Mesenchymal stem cell (in vitro differentiated cells and primary cell): ENCODE measurements at regions not wholly inside any gene's neighbourhood (a gene's known extent, or its start where the extent isn't known, plus 50 kb on each side); places are given as distances from the start of the nearest gene placed in this dataset.

Experiments
- DNase-seq: peaks from one replicate; pipeline ENCODE4 v3.0.0-alpha.2; 2013
- H2AFZ ChIP-seq: one replicate; pipeline ENCODE4 v1.6.1; 2013; ENCODE audit warnings: low read depth, mild to moderate bottlenecking, control low read depth, inconsistent platforms, low read length, moderate library complexity
- H2AK5ac ChIP-seq: 2 replicates; pipeline ENCODE4 v1.6.1; 2013; ENCODE audit warnings: low read length, moderate library complexity, mild to moderate bottlenecking, inconsistent platforms; ENCODE audit not compliant: severe bottlenecking
- H2BK120ac ChIP-seq: one replicate; pipeline ENCODE4 v1.6.1; 2013; ENCODE audit warnings: low read depth, mild to moderate bottlenecking, inconsistent platforms, low read length, moderate library complexity
- H2BK12ac ChIP-seq, 2 experiments: one replicate each; pipeline ENCODE4 v1.6.1; 2013; ENCODE audit warnings: inconsistent platforms in 2 of 2, low read length in 2 of 2, mild to moderate bottlenecking in 2 of 2, moderate library complexity in 2 of 2, control low read depth in 1 of 2
- H2BK15ac ChIP-seq: one replicate; pipeline ENCODE4 v1.6.1; 2013; ENCODE audit warnings: mild to moderate bottlenecking, low read depth, inconsistent platforms; ENCODE audit not compliant: poor library complexity, severe bottlenecking
- H2BK5ac ChIP-seq: 2 replicates; pipeline ENCODE4 v1.6.1; 2013; ENCODE audit warnings: low read depth, mild to moderate bottlenecking, low read length, control low read depth, inconsistent platforms; ENCODE audit not compliant: poor library complexity, severe bottlenecking
- H3K14ac ChIP-seq, 2 experiments: one replicate each; pipeline ENCODE4 v1.6.1; 2013; ENCODE audit warnings: inconsistent platforms in 2 of 2, low read length in 2 of 2, control low read depth in 1 of 2, mild to moderate bottlenecking in 1 of 2, moderate library complexity in 1 of 2
- H3K18ac ChIP-seq, 2 experiments: one replicate each; pipeline ENCODE4 v1.6.1; 2013; ENCODE audit warnings: inconsistent platforms in 2 of 2, low read length in 2 of 2, control low read depth in 1 of 2, low read depth in 1 of 2, mild to moderate bottlenecking in 1 of 2
- H3K23ac ChIP-seq, 2 experiments: one replicate each; pipeline ENCODE4 v1.6.1; 2013; ENCODE audit warnings: inconsistent platforms in 2 of 2, low read length in 2 of 2, mild to moderate bottlenecking in 2 of 2, moderate library complexity in 2 of 2, control low read depth in 1 of 2
- H3K27ac ChIP-seq: 2 replicates; pipeline ENCODE4 v1.5.1; 2013; ENCODE audit warnings: mild to moderate bottlenecking, moderate library complexity, low read length, control low read depth, inconsistent platforms; ENCODE audit not compliant: poor library complexity, severe bottlenecking
- H3K27me3 ChIP-seq, 2 experiments: 2 replicates each; pipeline versions ENCODE4 v1.6.1 to v1.7.0; 2013; ENCODE audit warnings: low read length in 2 of 2, mild to moderate bottlenecking in 2 of 2, moderate library complexity in 2 of 2, control low read depth in 1 of 2, inconsistent platforms in 1 of 2; ENCODE audit not compliant: control insufficient read depth in 1 of 2, insufficient read depth in 1 of 2
- H3K36me3 ChIP-seq, 2 experiments: 2 replicates each; pipeline versions ENCODE4 v1.6.1 to v1.7.0; 2013; ENCODE audit warnings: low read length in 2 of 2, control low read depth in 1 of 2, inconsistent platforms in 1 of 2, low read depth in 1 of 2, mild to moderate bottlenecking in 1 of 2; ENCODE audit not compliant: insufficient read depth in 2 of 2, control insufficient read depth in 1 of 2
- H3K4ac ChIP-seq, 2 experiments: one replicate each; pipeline ENCODE4 v1.6.1; 2013; ENCODE audit warnings: inconsistent platforms in 2 of 2, low read length in 2 of 2, mild to moderate bottlenecking in 2 of 2, moderate library complexity in 2 of 2, control low read depth in 1 of 2, low read depth in 1 of 2
- H3K4me1 ChIP-seq: 2 replicates; pipeline ENCODE4 v1.6.1; 2013; ENCODE audit warnings: low read depth, low read length, control low read depth; ENCODE audit not compliant: control insufficient read depth, insufficient read depth
- H3K4me2 ChIP-seq: 2 replicates; pipeline ENCODE4 v1.6.1; 2013; ENCODE audit warnings: low read length, mild to moderate bottlenecking, inconsistent platforms; ENCODE audit not compliant: poor library complexity, severe bottlenecking
- H3K4me3 ChIP-seq, 2 experiments: 2 replicates each; pipeline versions ENCODE4 v1.5.1 to v1.7.0; 2013; ENCODE audit warnings: low read length in 2 of 2, mild to moderate bottlenecking in 2 of 2, control low read depth in 1 of 2, low read depth in 1 of 2; ENCODE audit not compliant: insufficient read depth in 1 of 2
- H3K79me1 ChIP-seq: replicated peaks from 2 replicates; pipeline ENCODE4 v1.6.1; 2013; ENCODE audit warnings: mild to moderate bottlenecking, control low read depth, low read length, inconsistent platforms; ENCODE audit not compliant: poor library complexity, severe bottlenecking
- H3K9ac ChIP-seq: 2 replicates; pipeline ENCODE4 v1.7.0; 2013; ENCODE audit warnings: mild to moderate bottlenecking, low read length, moderate library complexity
- H3K9me3 ChIP-seq: 2 replicates; pipeline ENCODE4 v1.7.0; 2013; ENCODE audit warnings: mild to moderate bottlenecking, low read length; ENCODE audit not compliant: control insufficient read depth
- H4K8ac ChIP-seq: one replicate; pipeline ENCODE4 v1.6.1; 2013; ENCODE audit warnings: inconsistent platforms, mild to moderate bottlenecking, low read length, moderate library complexity
- H4K91ac ChIP-seq: one replicate; pipeline ENCODE4 v1.6.1; 2013; ENCODE audit warnings: mild to moderate bottlenecking, low read length, inconsistent platforms
- WGBS: methylation state at CpG from one replicate; pipeline ENCODE4 v1.1.7; 2013; ENCODE audit warnings: mixed read lengths; 5-methylcytosine and 5-hydroxymethylcytosine counted together

GRCh38 chr6:51384736-51385135 lies 566.1 kb downstream of the TFAP2B start:
- H3K14ac ChIP-seq: no peak overlapping the region

GRCh38 chr6:51386347-51386836 lies 567.7 kb downstream of the TFAP2B start:
- Histone ChIP-seq H3K9me3 (no peaks in the 10 kb centered on the region), H4K8ac (no peak overlapping the region), H4K91ac (no peak overlapping the region), H3K4me1 (no peaks in the 10 kb centered on the region), H3K79me1 (no peaks in the 10 kb centered on the region), H3K14ac (no peak overlapping the region), H3K9ac (no peak overlapping the region), H2BK120ac (no peak overlapping the region), H2BK5ac (no peak overlapping the region), H3K4me3 (no peak overlapping the region), H3K27me3 (no peaks in the 10 kb centered on the region), H3K4me2 (no peak overlapping the region), H2BK15ac (no peak overlapping the region), H3K23ac (no peak overlapping the region), H3K18ac (no peak overlapping the region), H3K4ac (no peak overlapping the region), H2AK5ac (no peak overlapping the region), H3K36me3 (no peaks in the 10 kb centered on the region), H2AFZ (no peak overlapping the region), H2BK12ac (no peak overlapping the region), H3K27ac (no peak overlapping the region)
- no peak for DNase-seq
- WGBS: 50% methylated on average over 1 of the region's 3 CpGs

More at GRCh38 chr6:51384736-51385135, 566.1 kb downstream of the TFAP2B start:
- Histone ChIP-seq H3K9ac (no peak overlapping the region), H2BK15ac (no peak overlapping the region), H3K23ac (no peak overlapping the region), H3K4me2 (no peak overlapping the region), H3K27me3 (no peaks in the 10 kb centered on the region), H3K36me3 (no peaks in the 10 kb centered on the region), H3K4me3 (no peak overlapping the region), H2BK120ac (no peak overlapping the region), H3K27ac (no peak overlapping the region), H2BK5ac (no peak overlapping the region), H2AK5ac (no peak overlapping the region), H3K79me1 (no peaks in the 10 kb centered on the region), H3K4ac (no peak overlapping the region), H2BK12ac (no peak overlapping the region), H3K9me3 (no peaks in the 10 kb centered on the region), H4K91ac (no peak overlapping the region), H4K8ac (no peak overlapping the region), H3K18ac (no peak overlapping the region), H2AFZ (no peak overlapping the region), H3K4me1 (no peaks in the 10 kb centered on the region)
- 83% methylated on average over 1 of the region's 1 CpG for WGBS
- DNase-seq: no peak

GRCh38 chr6:51387907-51388306 lies 569.2 kb downstream of the TFAP2B start:
- no peak overlapping the region for H3K23ac ChIP-seq
- no peak overlapping the region for H2BK5ac ChIP-seq

GRCh38 chr6:51394061-51394460 lies 575.4 kb downstream of the TFAP2B start:
- DNase-seq: no peak

More at GRCh38 chr6:51387907-51388306, 569.2 kb downstream of the TFAP2B start:
- no peak overlapping the region for H2BK15ac ChIP-seq
- no peak overlapping the region for H3K4me3 ChIP-seq
- H2AFZ ChIP-seq: no peak overlapping the region
- no peak overlapping the region for H2BK120ac ChIP-seq
- H3K9me3 ChIP-seq: no peaks in the 10 kb centered on the region
- 78% methylated on average over 3 of the region's 4 CpGs for WGBS
- no peaks in the 10 kb centered on the region for H3K36me3 ChIP-seq
- no peak overlapping the region for H3K18ac ChIP-seq
- H2AK5ac ChIP-seq: no peak overlapping the region
- H3K27me3 ChIP-seq: no peaks in the 10 kb centered on the region
- no peak overlapping the region for H3K4ac ChIP-seq
- H2BK12ac ChIP-seq: no peak overlapping the region
- no peaks in the 10 kb centered on the region for H3K79me1 ChIP-seq
- no peak overlapping the region for H3K14ac ChIP-seq
- no peak overlapping the region for H4K91ac ChIP-seq
- no peak for DNase-seq
- H3K9ac ChIP-seq: no peak overlapping the region
- no peaks in the 10 kb centered on the region for H3K4me1 ChIP-seq
- H3K4me2 ChIP-seq: no peak overlapping the region
- no peak overlapping the region for H4K8ac ChIP-seq
- H3K27ac ChIP-seq: no peak overlapping the region

More at GRCh38 chr6:51394061-51394460, 575.4 kb downstream of the TFAP2B start:
- Histone ChIP-seq H2BK15ac (no peak overlapping the region), H2AK5ac (no peak overlapping the region), H3K79me1 (no peaks in the 10 kb centered on the region), H3K27ac (no peak overlapping the region), H3K4me1 (no peaks in the 10 kb centered on the region), H3K9me3 (no peaks in the 10 kb centered on the region), H3K4me2 (no peak overlapping the region), H2BK12ac (no peak overlapping the region), H3K18ac (no peak overlapping the region), H3K27me3 (no peaks in the 10 kb centered on the region), H4K91ac (no peak overlapping the region), H3K4me3 (no peak overlapping the region), H4K8ac (no peak overlapping the region), H3K14ac (no peak overlapping the region), H3K23ac (no peak overlapping the region), H2AFZ (no peak overlapping the region), H3K36me3 (no peaks in the 10 kb centered on the region), H3K4ac (no peak overlapping the region), H2BK120ac (no peak overlapping the region), H3K9ac (no peak overlapping the region), H2BK5ac (no peak overlapping the region)
